Naive B cell (primary cell): ENCODE measurements at regions not wholly inside any gene's neighbourhood (a gene's known extent, or its start where the extent isn't known, plus 50 kb on each side); places are given as distances from the start of the nearest gene placed in this dataset.
"Not testable (repeated sequence)": the region's sequence is repeated elsewhere in the genome, so short reads cannot be mapped to it uniquely, and the experiment has no call there.

Experiments
- ATAC-seq, 2 donors: fragments of 150-1000 bp; cut with Tn5 transposase; 2 replicates each; pipeline ENCODE4 v1.10.0; 2021; ENCODE audit warnings: low read depth in 2 of 2, mild to moderate bottlenecking in 2 of 2, moderate library complexity in 2 of 2
- DNase-seq: peaks from one replicate; pipeline ENCODE4 v3.0.0; 2022
- H3K27ac Mint-ChIP-seq, 6 donors: one replicate each; pipeline ENCODE4 v1.8.0; 2020 to 2022; ENCODE audit warnings: mild to moderate bottlenecking in 6 of 6, mixed read lengths in 6 of 6, moderate library complexity in 5 of 6, inconsistent platforms in 2 of 6
- H3K27me3 Mint-ChIP-seq, 3 donors: one replicate each; pipeline ENCODE4 v1.8.0; 2021 to 2022; ENCODE audit warnings: mixed read lengths in 3 of 3, mild to moderate bottlenecking in 1 of 3
- H3K36me3 Mint-ChIP-seq, 2 donors: one replicate each; pipeline ENCODE4 v1.8.0; 2020 to 2022; ENCODE audit warnings: mixed read lengths in 2 of 2, inconsistent platforms in 1 of 2, mild to moderate bottlenecking in 1 of 2
- H3K4me1 Mint-ChIP-seq, 3 donors: one replicate each; pipeline ENCODE4 v1.8.0; 2020 to 2022; ENCODE audit warnings: mixed read lengths in 3 of 3, inconsistent platforms in 1 of 3, mild to moderate bottlenecking in 1 of 3, moderate library complexity in 1 of 3
- H3K4me3 Mint-ChIP-seq, 8 donors: one replicate each; pipeline ENCODE4 v1.8.0; 2020 to 2022; ENCODE audit warnings: mild to moderate bottlenecking in 8 of 8, mixed read lengths in 8 of 8, moderate library complexity in 8 of 8, inconsistent platforms in 2 of 8
- H3K9me3 Mint-ChIP-seq, 7 donors: one replicate each; pipeline ENCODE4 v1.8.0; 2020 to 2022; ENCODE audit warnings: mixed read lengths in 7 of 7, mild to moderate bottlenecking in 5 of 7, inconsistent platforms in 2 of 7, moderate library complexity in 1 of 7

DNA sequence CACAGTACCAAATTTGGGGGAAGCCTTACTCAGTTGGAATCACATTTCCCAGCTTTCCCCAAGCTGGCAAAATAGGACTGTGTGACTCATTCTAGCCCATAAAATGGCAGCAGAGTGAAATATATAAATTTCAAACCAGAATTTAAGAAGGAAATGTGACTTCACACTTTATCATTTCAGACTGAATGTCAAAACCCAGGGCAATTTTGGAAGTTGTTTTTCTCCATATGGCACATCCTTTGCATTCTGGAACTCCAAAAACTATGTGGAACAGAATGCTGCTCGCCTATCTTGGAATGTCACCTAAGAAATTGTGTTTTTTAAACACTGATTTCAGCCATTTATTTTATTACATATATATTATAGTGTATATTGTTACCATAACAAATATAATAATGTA, 424.7 kb upstream of the ST8SIA4 start:
- H3K27me3 Mint-ChIP-seq = peaks cover 0 to 3% (median 0%) of the 10 kb centered on the region in 3 donors
- H3K27ac Mint-ChIP-seq = no peak overlapping the region
- no peak overlapping the region for H3K4me3 Mint-ChIP-seq
- no peaks in the 10 kb centered on the region for H3K36me3 Mint-ChIP-seq
- peaks cover 0 to 10% (median 9%) of the 10 kb centered on the region in 7 donors for H3K9me3 Mint-ChIP-seq
- ATAC-seq = no peak
- DNase-seq = no peak
- no peaks in the 10 kb centered on the region for H3K4me1 Mint-ChIP-seq

DNA sequence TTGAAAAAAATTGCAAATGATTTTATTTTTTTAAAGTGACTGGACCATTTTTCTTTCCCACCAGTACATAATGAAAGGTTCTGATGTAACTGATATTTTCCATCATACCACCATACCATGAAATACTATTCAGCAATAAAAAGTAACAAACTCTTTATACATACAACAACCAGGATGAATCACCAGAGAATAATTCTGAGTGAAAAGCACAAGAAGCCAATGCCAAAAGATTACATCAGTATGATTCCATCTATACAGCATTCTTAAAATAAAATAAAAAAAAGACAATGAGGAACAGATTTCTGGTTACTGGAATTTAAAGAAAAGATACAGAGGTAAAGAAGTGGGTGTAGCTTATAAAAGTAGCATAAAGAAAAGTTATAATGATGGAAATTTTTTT, 423.7 kb upstream of the ST8SIA4 start:
- Mint-ChIP-seq H3K36me3 (no peaks in the 10 kb centered on the region), H3K27me3 (peaks cover 0 to 3% (median 0%) of the 10 kb centered on the region in 3 donors), H3K9me3 (peaks cover 0 to 10% (median 9%) of the 10 kb centered on the region in 7 donors), H3K4me3 (no peak overlapping the region), H3K4me1 (no peaks in the 10 kb centered on the region), H3K27ac (no peak overlapping the region)
- DNase-seq = no peak
- ATAC-seq = no peak

DNA sequence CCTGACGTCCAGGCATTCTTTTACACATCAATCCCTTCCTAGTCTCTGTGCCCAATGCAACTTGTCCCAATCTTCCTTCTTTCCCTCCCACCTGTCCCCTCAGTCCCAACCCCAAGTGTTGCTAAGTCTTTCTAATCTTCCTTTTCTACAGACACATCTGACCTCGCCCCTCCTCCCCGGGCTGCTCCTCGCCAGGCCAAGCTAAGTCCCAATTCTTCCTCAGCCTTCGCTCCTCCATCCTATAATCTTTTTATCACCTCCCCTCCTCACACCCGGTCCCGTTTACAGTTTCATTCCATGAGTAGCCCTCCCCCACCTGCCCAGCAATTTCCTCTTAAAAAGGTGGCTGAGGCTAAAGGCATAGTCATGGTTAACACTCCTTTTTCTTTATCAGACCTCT, 413.3 kb upstream of the ST8SIA4 start:
- H3K27me3 Mint-ChIP-seq, H3K4me3 Mint-ChIP-seq, H3K9me3 Mint-ChIP-seq, ATAC-seq, DNase-seq, H3K27ac Mint-ChIP-seq, H3K36me3 Mint-ChIP-seq, H3K4me1 Mint-ChIP-seq: not testable (repeated sequence)

DNA sequence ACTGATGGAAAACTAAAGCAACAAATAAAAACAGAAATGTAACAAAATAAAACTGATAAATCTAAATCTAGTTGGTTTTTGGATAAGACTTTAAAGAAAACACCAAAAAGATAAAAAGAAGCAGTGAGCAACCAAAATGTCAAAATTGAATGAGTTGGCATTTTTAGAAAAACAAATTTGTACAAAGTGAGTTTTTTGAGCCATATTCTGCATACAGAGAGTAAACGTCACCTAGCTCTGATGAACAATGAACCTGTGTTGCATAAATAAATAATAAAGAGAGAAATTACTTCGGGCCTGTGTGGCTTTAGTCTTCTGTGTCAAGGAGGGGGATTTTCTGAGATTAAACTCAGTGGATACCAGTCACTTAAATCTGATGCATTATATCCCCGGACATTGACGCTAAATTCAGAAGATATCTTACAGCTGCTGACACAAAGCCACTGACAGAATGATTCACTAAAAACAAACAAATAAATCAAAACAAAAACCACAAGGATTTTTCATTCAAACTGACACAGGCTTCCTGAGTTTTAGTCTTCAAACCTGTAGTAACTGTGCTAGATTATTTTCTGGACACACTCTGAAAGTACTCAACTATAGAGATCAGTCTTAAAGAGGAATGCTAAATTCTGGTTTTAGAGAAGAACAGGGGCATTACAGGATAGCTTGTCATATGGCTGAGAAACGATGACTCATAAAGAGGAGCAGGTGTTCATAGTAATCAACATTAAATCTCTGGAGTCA, 403.5 kb upstream of the ST8SIA4 start:
- H3K4me1 Mint-ChIP-seq = no peaks in the 10 kb centered on the region
- ATAC-seq (no peak), DNase-seq (no peak)
- H3K4me3 Mint-ChIP-seq = no peak overlapping the region
- H3K9me3 Mint-ChIP-seq = peaks cover 0 to 2% (median 0%) of the 10 kb centered on the region in 7 donors
- no peak overlapping the region for H3K27ac Mint-ChIP-seq
- H3K27me3 Mint-ChIP-seq = no peaks in the 10 kb centered on the region
- no peaks in the 10 kb centered on the region for H3K36me3 Mint-ChIP-seq

DNA sequence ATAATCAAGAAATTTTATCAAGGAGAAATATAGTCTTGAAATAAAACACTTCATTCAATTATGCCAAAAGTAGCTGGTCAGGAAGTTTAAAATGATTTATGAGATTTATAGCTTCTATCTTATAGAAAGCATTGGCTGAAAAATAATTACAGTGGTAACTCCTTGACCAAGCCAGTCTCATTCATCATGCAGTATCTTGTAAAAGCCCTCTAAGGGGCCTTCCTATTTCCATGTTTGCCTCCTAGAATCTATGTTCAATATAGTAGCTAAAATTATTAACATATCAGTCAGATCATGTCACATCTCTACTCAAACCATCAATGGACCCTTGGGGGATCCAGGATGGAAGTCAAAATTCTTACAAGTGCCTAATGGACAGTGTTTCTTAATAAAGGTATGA, 393.4 kb upstream of the ST8SIA4 start:
- Mint-ChIP-seq H3K4me1 (no peaks in the 10 kb centered on the region), H3K27ac (no peak overlapping the region), H3K9me3 (peaks cover 0 to 2% (median 0%) of the 10 kb centered on the region in 7 donors), H3K27me3 (no peaks in the 10 kb centered on the region), H3K4me3 (no peak overlapping the region), H3K36me3 (no peaks in the 10 kb centered on the region)
- DNase-seq = no peak
- ATAC-seq = no peak

DNA sequence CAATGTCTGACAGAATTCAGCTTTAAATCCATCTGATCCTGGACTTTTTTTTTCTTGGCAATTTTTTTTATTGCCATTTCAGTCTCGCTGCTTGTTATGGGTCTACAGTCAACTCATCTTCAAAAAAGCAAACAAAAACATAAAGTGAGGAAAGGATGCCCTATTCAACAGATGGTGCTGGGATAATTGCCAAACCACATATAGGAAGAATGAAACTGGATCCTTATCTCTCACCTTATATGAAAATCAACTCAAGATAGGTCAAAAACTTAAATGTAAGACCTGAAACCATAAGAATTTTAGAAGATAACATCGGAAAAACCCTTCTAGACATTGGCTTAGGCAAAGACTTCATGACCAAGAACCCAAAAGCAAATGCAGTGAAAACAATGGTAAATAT, 389.1 kb upstream of the ST8SIA4 start:
- Mint-ChIP-seq H3K9me3 (peaks cover 0 to 7% (median 3%) of the 10 kb centered on the region in 7 donors), H3K27ac (no peak overlapping the region), H3K27me3 (no peaks in the 10 kb centered on the region), H3K36me3 (no peaks in the 10 kb centered on the region), H3K4me3 (no peak overlapping the region), H3K4me1 (no peaks in the 10 kb centered on the region)
- ATAC-seq (no peak), DNase-seq (no peak)

DNA sequence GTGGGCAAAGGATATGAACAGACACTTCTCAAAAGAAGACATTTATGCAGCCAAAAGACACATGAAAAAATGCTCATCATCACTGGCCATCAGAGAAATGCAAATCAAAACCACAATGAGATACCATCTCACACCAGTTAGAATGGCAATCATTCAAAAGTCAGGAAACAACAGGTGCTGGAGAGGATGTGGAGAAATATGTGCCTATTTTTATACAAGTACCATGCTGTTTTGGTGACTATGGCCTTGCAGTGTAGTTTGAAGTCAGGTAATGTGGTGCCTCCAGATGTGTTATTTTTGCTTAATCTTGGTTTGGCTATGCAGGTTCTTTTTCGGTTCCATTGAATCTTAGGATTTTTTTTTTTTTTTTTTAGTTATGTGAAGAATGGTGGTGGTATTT, 387.7 kb upstream of the ST8SIA4 start:
- H3K27ac Mint-ChIP-seq, ATAC-seq, H3K27me3 Mint-ChIP-seq, H3K36me3 Mint-ChIP-seq, H3K9me3 Mint-ChIP-seq, DNase-seq, H3K4me1 Mint-ChIP-seq, H3K4me3 Mint-ChIP-seq: not testable (repeated sequence)

DNA sequence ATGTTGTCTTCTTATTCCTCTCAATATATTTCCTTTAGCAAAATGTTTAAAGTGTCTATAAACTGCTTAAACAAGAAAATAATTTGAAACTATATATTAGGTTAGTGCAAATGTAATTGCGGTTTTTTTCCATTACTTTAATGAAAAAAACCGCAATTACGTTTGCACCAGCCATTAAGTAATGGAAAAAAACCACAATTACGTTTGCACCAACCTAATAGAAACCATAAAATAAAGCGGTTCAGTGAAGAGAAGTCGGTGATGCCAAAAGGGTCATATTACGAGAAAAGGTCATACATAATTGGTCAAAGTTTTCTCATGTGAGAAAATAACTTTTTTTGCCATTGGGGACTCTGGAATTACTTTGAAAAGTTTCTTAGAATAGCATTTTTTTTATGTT, 385.6 kb upstream of the ST8SIA4 start:
- Mint-ChIP-seq H3K9me3 (peaks cover 0 to 7% (median 3%) of the 10 kb centered on the region in 7 donors), H3K27ac (no peak overlapping the region), H3K27me3 (no peaks in the 10 kb centered on the region), H3K4me1 (no peaks in the 10 kb centered on the region), H3K36me3 (no peaks in the 10 kb centered on the region), H3K4me3 (no peak overlapping the region)
- DNase-seq = no peak
- ATAC-seq = no peak

DNA sequence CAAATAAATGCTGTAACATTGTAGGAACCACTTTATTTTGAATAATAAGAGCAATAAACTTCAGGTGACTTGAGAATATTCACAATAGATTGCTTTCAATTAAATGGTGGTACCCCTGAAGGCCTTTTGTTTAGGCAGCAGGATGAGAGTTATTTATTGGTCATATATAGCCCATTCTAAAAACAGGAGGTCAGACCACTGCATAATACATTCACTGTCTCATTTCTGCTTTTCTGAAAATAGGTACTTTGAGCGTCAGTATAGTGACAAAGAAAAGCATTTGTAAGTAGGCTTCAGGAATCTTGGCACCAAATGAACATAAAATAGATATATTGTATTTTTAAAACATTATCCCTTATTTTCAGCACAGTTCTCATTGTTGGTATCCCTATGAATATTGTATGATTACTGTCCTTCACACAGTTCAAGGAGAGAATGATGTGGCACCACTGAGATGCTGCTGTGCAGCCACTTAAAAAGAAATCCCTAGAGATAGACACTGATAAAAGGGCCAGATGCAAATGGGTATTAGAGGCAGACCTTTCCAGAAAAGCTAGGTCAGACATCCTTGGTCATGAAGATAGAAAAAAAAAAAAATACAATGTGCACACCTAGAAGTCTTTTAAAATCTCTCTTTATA, 381.8 kb upstream of the ST8SIA4 start:
- Mint-ChIP-seq H3K27me3 (no peaks in the 10 kb centered on the region), H3K27ac (no peak overlapping the region), H3K9me3 (peaks cover 0 to 5% (median 0%) of the 10 kb centered on the region in 7 donors), H3K4me3 (no peak overlapping the region), H3K36me3 (no peaks in the 10 kb centered on the region), H3K4me1 (no peaks in the 10 kb centered on the region)
- no peak for ATAC-seq
- no peak for DNase-seq

DNA sequence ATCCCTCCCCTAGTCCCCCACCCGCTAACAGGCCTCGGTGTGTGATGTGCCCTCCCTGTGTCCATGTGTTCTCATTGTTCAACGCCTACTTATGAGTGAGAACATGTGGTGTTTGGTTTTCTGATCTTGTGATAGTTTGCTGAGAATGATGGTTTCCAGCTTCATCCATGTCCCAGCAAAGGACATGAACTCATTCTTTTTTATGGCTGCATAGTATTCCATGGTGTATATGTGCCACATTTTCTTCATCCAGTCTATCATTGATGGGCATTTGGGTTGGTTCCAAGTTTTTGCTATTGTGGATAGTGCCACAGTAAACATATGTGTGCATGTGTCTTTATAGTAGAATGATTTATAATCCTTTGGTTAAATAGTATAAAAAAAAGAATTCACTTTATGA, 380.9 kb upstream of the ST8SIA4 start:
- not testable (repeated sequence) for H3K27ac Mint-ChIP-seq, H3K9me3 Mint-ChIP-seq, H3K36me3 Mint-ChIP-seq, H3K27me3 Mint-ChIP-seq, ATAC-seq, H3K4me1 Mint-ChIP-seq, DNase-seq, H3K4me3 Mint-ChIP-seq

DNA sequence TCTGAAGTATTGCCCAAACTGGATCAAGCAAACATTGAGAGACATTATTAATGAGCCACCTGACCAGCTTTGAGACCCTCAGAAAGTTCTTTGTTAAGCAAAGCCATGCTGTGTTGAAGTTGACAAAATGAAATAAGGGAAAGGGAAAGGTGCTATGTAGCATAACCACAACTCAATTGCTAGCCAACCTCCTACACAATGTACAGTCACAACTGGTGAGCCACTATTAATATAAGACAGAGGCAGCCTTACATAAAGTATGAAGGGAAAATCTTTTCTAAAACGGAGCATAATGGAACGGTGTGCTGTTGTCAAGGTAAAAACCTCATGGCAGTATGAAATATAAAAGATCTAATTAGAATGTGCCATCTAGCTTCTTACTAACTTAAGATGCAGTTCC, 375.8 kb upstream of the ST8SIA4 start:
- no peaks in the 10 kb centered on the region for H3K27me3 Mint-ChIP-seq
- DNase-seq (no peak), ATAC-seq (no peak)
- no peak overlapping the region for H3K27ac Mint-ChIP-seq
- H3K4me3 Mint-ChIP-seq = no peak overlapping the region
- no peaks in the 10 kb centered on the region for H3K4me1 Mint-ChIP-seq
- peaks cover 0 to 1% (median 0%) of the 10 kb centered on the region in 7 donors for H3K9me3 Mint-ChIP-seq
- no peaks in the 10 kb centered on the region for H3K36me3 Mint-ChIP-seq

DNA sequence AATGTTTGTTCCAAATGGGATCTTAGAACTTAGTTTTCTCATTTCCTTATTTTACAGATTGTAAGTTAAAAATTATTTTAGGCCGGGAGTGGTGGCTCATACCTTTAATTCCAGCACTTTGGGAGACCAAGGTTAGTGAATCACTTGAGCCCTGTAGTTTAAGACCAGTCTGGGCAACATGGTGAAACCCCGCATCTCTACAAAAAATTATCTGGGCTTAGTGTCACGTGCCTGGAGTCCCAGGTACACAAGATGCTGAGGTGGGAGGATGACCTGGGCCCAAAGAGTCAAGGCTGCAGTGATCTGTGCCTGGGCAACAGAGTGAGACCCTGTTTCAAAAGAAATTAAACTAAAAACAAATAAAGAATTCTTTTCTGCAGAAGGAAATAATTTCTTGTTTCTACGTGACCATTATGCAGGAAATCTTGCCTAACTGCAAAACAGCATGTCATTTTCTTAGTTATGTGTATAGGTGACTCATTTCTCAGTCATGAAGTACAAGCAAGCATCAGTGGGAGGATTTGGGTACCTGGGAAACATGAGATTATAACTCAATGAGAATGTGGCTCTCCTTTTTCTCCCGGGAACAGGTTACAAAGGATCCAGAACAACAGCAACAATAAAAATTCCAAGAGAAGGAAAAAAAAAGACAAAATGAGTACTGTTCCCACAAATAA, 375.1 kb upstream of the ST8SIA4 start:
- Mint-ChIP-seq H3K27me3 (no peaks in the 10 kb centered on the region), H3K4me3 (no peak overlapping the region), H3K4me1 (no peaks in the 10 kb centered on the region), H3K27ac (no peak overlapping the region), H3K9me3 (no peaks in the 10 kb centered on the region), H3K36me3 (no peaks in the 10 kb centered on the region)
- ATAC-seq = no peak
- no peak for DNase-seq

DNA sequence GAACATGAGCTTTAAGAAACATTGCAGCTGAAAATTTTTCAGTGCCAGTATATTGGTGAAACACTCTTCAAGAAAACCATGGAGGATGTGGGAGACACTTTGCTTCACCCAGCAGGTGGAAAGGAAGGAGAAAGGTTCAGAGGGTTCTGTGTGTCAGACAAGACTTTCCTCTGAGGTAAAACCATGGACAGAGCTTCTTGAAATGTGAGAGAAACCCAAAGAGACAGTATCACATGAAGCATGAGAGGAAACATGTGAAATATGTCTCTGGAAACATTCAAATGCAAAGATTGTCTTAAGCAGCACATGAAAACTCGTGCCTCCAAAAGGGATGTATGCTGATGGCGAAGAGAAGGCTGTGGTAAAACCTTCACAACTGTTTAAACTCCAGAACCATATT, 368.9 kb upstream of the ST8SIA4 start:
- H3K4me3 Mint-ChIP-seq = no peak overlapping the region
- ATAC-seq (no peak), DNase-seq (no peak)
- H3K9me3 Mint-ChIP-seq = no peaks in the 10 kb centered on the region
- H3K4me1 Mint-ChIP-seq = no peaks in the 10 kb centered on the region
- H3K36me3 Mint-ChIP-seq = no peaks in the 10 kb centered on the region
- H3K27ac Mint-ChIP-seq = no peak overlapping the region
- H3K27me3 Mint-ChIP-seq = no peaks in the 10 kb centered on the region

DNA sequence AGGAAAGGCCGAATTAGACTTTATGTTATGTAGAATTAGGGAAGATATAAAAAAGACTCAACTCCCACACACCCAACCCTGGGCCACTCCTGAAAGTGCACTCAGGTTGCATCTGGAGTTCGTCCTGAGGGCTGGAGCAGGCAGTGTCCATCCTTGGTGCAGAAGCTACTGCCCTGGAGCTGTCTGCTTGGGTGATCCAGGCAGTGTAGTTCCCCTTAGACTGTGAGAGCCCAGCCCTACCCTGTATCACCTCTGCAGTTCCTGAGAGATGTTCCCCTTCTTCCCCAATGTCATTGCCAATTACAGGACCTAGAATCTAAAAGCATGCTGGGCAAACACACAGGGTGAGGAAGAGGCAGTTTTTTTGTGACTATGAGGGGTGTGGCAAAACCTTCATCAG, 368.3 kb upstream of the ST8SIA4 start:
- Mint-ChIP-seq H3K9me3 (no peaks in the 10 kb centered on the region), H3K27ac (no peak overlapping the region), H3K4me1 (no peaks in the 10 kb centered on the region), H3K36me3 (no peaks in the 10 kb centered on the region), H3K4me3 (no peak overlapping the region), H3K27me3 (no peaks in the 10 kb centered on the region)
- DNase-seq (no peak), ATAC-seq (no peak)
